ENCODE measurements at regions not wholly inside any gene's neighbourhood (a gene's known extent, or its start where the extent isn't known, plus 50 kb on each side); places are given as distances from the start of the nearest gene placed in this dataset.

- no peak for TF ChIP-seq PHF8 (conservative IDR thresholded peaks at IDR 0.05; ENCODE audit: low read depth, low read length)
- TF ChIP-seq POLR2A (IDR thresholded peaks at IDR 0.05; ENCODE audit: control extremely low read depth in 1 of 2, low read depth in 2 of 2, low read length in 2 of 2), result no peak
- no peak for TF ChIP-seq ZNF274 (IDR thresholded peaks at IDR 0.05; ENCODE audit: borderline replicate concordance, extremely low read depth, low read length)
- no peak for TF ChIP-seq RAD21 (IDR thresholded peaks at IDR 0.05 in 1 of 2, conservative IDR thresholded peaks at IDR 0.05 in 1 of 2; ENCODE audit: low read depth in 2 of 2, low read length in 2 of 2)
- TF ChIP-seq EZH2 (IDR thresholded peaks at IDR 0.05; ENCODE audit: low read depth, low read length, severe bottlenecking), result no peak
- TF ChIP-seq CTCF (IDR thresholded peaks at IDR 0.05; ENCODE audit: control extremely low read depth in 1 of 3, insufficient read depth in 1 of 3, low read depth in 1 of 3, low read length in 3 of 3), result no peak
- no peak for TF ChIP-seq ATF3 (IDR thresholded peaks at IDR 0.05; ENCODE audit: insufficient read depth, low read depth, low read length)
Measured at GRCh38 chr7:67663644-67664043, 667.0 kb downstream of the TYW1 start.

All from H1 (cell line).